ENCODE measurements at regions not wholly inside any gene's neighbourhood (a gene's known extent, or its start where the extent isn't known, plus 50 kb on each side); places are given as distances from the start of the nearest gene placed in this dataset.
"Not testable (repeated sequence)": the region's sequence is repeated elsewhere in the genome, so short reads cannot be mapped to it uniquely, and the experiment has no call there.

- no peak for DNase-seq (ENCODE audit: low read depth, low spot score)
- no peak overlapping the region for H3K4me3 ChIP-seq (ENCODE audit: low read length)
Measured at GRCh38 chrX:144768540-144768939, 478.8 kb upstream of the SPANXN1 start.

- H3K4me3 ChIP-seq (ENCODE audit: low read length); DNase-seq (ENCODE audit: low read depth, low spot score): not testable (repeated sequence)
Measured at GRCh38 chrX:144783528-144783927, 463.8 kb upstream of the SPANXN1 start.

GRCh38 chrX:144790148-144790547 is 457.2 kb upstream of the SPANXN1 start:
- H3K4me3 ChIP-seq (ENCODE audit: low read length): no peak overlapping the region
- no peak for DNase-seq (ENCODE audit: low read depth, low spot score)

GRCh38 chrX:144791298-144791697 is 456.0 kb upstream of the SPANXN1 start:
- DNase-seq (ENCODE audit: low read depth, low spot score): no peak
- no peak overlapping the region for H3K4me3 ChIP-seq (ENCODE audit: low read length)

- no peak for DNase-seq (ENCODE audit: low read depth, low spot score)
- H3K4me3 ChIP-seq (ENCODE audit: low read length): no peak overlapping the region
Measured at GRCh38 chrX:144798972-144799371, 448.3 kb upstream of the SPANXN1 start.

- DNase-seq (ENCODE audit: low read depth, low spot score): no peak
- H3K4me3 ChIP-seq (ENCODE audit: low read length): no peak overlapping the region
Measured at GRCh38 chrX:144801786-144802185, 445.5 kb upstream of the SPANXN1 start.

- H3K4me3 ChIP-seq (ENCODE audit: low read length): no peak overlapping the region
- DNase-seq (ENCODE audit: low read depth, low spot score): no peak
Measured at GRCh38 chrX:144809025-144809424, 438.3 kb upstream of the SPANXN1 start.

- DNase-seq (ENCODE audit: low read depth, low spot score): no peak
- no peak overlapping the region for H3K4me3 ChIP-seq (ENCODE audit: low read length)
Measured at GRCh38 chrX:144810539-144810938, 436.8 kb upstream of the SPANXN1 start.

- H3K4me3 ChIP-seq (ENCODE audit: low read length): no peak overlapping the region
Measured at GRCh38 chrX:144819406-144819805, 427.9 kb upstream of the SPANXN1 start.

GRCh38 chrX:144840616-144841015 is 406.7 kb upstream of the SPANXN1 start:
- no peak for DNase-seq (ENCODE audit: low read depth, low spot score)
- H3K4me3 ChIP-seq (ENCODE audit: low read length): no peak overlapping the region

More at GRCh38 chrX:144819406-144819805, 427.9 kb upstream of the SPANXN1 start:
- no peak for DNase-seq (ENCODE audit: low read depth, low spot score)

- H3K4me3 ChIP-seq (ENCODE audit: low read length): no peak overlapping the region
- peak; percentile 64 for DNase-seq (ENCODE audit: low read depth, low spot score)
Measured at GRCh38 chrX:144849141-144849540, 398.2 kb upstream of the SPANXN1 start.

- H3K4me3 ChIP-seq (ENCODE audit: low read length): no peak overlapping the region
- no peak for DNase-seq (ENCODE audit: low read depth, low spot score)
Measured at GRCh38 chrX:144896323-144896722, 351.0 kb upstream of the SPANXN1 start.

- H3K4me3 ChIP-seq (ENCODE audit: low read length): no peak overlapping the region
- DNase-seq (ENCODE audit: low read depth, low spot score): no peak
Measured at GRCh38 chrX:144901521-144901920, 345.8 kb upstream of the SPANXN1 start.

- no peak overlapping the region for H3K4me3 ChIP-seq (ENCODE audit: low read length)
- DNase-seq (ENCODE audit: low read depth, low spot score): no peak
Measured at GRCh38 chrX:144916785-144917184, 330.5 kb upstream of the SPANXN1 start.

GRCh38 chrX:144918936-144919335 is 328.4 kb upstream of the SPANXN1 start:
- no peak overlapping the region for H3K4me3 ChIP-seq (ENCODE audit: low read length)
- DNase-seq (ENCODE audit: low read depth, low spot score): no peak

- DNase-seq (ENCODE audit: low read depth, low spot score): no peak
- no peak overlapping the region for H3K4me3 ChIP-seq (ENCODE audit: low read length)
Measured at GRCh38 chrX:144946666-144947065, 300.6 kb upstream of the SPANXN1 start.

All from Jurkat, Clone E6-1 (cell line).